Activated T-cell treated with anti-CD3 and anti-CD28 coated beads, Interleukin-2, amount 50 U/mL, for 48 hours (primary cell): ENCODE measurements at regions not wholly inside any gene's neighbourhood (a gene's known extent, or its start where the extent isn't known, plus 50 kb on each side); places are given as distances from the start of the nearest gene placed in this dataset.
A peak's percentile ranks its signal among the peaks of the same experiment; 100 is the strongest.

ENCODE experiments used
- DNase-seq, 2 experiments: peaks; one replicate each; pipeline ENCODE4 v3.0.0-alpha.2; 2020

DNA sequence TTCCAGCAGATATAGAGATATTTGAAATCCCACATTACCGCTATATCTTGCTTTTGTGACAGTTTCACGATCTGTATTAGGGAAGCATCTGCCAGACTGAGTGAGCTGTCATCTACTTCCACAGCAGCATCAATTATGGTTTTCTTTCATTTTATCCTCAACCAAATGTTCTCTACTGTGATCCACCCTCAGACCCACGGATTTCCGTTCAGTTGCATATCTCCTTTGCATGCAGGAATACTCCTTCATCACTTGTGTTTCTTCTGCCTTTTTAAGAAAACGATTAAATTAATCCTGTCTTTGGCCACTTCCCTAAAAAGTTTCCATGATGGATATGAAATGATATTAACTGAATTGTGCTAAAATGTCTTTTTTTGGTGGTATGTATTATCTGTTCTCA, 262.1 kb upstream of the ADGRB3 start:
- no peak for DNase-seq

DNA sequence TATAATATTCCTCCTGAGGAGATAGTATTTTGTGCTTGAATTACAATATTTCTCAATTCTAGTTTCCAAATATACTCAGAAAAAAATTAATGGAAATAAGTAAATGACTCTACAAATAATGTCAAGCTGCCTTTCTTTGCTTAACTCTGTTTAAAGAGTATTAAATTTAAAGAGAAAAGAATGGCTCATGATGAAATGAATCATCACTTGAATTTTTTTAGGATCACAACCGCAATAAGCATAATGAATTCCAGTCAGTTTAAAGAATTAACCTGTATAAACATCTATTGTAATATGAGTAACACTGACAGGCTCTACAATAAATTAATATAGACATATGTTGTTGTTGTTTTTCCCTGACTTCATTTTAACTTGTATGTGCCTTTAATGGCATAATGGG, 266.2 kb upstream of the ADGRB3 start:
- DNase-seq, result no peak

DNA sequence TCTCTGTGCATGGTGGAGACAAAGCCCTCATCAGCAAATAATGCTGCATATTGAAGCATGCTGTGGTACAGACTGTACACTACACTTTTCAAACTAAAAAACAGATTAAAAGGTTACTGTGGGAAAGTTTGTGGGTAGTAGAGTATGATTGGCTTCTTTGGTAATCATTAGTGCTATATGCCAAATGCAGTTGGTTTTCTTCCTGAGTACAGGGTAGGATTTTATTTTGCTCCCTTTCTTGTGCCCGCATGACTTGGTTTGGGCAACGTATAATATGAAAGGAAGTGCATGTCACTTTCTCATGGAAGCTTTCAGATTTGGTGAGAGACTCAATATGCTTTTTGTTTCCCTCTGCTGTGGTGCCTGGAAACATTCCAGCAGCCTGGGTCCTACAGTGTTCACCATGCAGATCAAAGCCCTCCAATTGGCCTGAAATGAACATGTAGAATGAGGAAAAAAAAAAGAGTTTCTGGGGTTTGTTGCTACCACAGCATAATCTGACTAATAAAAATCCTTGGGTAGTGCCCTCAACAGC, 270.7 kb upstream of the ADGRB3 start:
- DNase-seq, result no peak

DNA sequence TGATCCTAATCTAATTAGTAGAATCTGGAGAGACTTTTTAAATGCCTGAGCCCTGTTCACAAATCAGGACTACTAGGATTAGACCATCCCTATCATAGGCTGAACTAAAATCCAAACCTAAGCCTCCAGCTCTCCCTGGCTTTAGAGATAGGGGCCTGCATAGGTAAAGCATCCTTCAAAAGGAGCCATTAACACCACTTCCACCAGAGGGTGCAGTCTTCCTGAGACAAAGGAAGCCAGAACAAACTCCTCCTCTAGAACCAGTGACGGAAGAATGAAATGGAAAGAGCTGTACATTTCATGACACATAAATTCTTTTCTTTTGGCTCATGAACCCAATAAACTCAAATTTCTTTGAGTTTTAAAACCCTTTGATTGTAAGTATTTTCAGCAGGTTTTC, 291.2 kb upstream of the ADGRB3 start:
- peak in 1 of 2 experiments; percentile 13 for DNase-seq

DNA sequence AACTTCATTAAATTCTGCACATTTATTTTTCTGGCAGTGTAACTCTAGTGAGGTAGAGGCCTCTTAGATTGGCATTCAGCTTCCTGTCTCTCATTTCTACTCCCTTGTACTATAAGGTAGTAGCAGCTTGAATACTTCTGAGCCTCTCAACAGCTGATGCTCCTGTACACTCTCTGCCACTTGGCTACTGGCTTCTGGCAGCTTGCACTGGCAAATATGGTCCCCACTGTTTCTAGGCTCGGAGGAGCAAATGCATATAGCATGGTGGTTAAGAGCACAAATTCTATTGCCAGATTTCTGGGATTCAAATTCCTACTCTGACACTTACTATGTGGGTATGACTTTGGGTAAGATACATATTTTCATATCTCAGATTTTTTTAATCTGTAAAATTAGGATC, 292.8 kb upstream of the ADGRB3 start:
- DNase-seq, result no peak

DNA sequence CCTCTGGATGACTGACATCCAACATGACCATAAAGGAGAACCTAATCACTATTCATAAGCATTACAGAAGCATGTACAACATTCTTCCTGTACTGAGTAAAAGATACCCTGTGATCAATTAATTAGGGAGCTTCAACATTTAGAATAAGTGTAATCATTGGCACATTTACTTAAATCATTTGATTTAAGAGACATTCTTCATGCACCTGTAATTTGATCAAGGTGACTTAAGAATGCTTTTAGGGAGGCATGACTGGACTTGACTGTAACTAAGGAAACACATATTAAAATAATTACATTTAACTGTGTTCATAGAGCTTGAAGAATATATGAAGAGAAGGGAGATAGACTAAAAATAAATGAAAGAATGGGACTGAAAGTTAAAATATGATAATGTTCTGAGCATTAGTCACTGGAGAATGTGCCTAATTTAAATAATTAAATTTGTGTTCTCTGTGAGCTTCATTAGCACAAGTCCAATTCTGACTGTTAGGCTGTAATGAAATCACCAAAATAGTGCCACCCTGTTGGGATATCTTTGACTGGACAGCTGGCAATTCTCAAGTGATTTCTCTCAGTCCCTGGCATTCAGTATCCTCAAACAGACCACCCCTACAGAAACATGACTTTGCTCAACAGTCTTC, 295.5 kb upstream of the ADGRB3 start:
- no peak for DNase-seq

GRCh38 chr6:68333442-68333841, 301.6 kb upstream of the ADGRB3 start:
- DNase-seq, result no peak

DNA sequence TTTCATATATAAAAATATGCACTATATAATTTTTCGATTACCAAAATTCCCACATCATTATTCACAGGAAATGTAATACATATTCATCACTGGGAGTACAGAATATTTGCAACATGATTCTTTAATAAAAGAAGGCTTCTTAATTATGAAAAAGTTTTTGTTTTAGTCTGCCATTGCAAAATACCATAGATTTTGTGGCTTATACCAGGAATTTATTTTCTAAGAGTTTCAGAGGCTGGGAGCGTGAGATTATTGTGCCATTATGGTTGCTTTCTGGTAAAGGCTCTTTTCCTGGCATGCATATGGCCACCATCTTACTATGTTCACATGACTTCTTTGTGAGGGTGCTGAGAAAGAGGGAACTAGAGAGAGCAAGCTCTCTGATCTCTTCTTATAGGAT, 306.9 kb upstream of the ADGRB3 start:
- no peak for DNase-seq

DNA sequence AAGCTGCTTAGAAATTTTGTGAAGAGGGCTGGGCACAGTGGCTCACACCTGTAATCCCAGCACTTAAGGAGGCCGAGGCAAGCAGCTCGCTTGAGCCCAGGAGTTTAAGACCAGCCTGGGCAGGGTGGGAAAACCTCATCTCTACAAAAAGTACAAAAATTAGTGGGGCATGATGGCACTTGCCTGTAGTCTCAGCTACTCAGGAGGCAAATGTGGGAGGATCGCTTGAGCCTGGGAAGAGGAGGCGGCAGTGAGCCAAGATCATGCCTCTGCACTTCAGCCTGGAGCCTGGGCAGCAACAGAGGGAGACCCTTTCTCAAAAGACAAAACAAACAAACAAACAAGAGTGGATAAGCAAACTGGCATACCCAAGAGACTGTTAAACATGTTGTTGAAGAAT, 308.3 kb upstream of the ADGRB3 start:
- no peak for DNase-seq

DNA sequence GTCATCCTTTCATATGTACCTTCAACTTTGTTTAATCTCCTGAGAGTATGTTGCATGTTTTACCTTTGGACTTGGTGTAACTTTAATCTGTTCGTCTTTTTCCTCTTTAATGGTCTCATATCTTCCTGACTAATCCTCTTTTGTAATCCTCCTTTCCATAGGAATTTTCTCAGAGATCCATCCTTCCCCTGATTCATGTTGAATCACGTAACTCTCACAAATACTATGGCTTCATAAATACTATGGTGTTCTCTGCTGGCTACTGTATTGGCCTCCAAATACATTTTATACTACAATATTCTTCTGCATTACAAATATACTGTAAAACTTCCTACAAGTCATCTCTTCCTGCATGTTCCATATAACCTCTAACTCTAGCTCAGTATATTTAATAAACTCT, 317.7 kb upstream of the ADGRB3 start:
- DNase-seq, result no peak

GRCh38 chr6:68313911-68314310, 321.2 kb upstream of the ADGRB3 start:
- no peak for DNase-seq

GRCh38 chr6:68307301-68307700, 327.8 kb upstream of the ADGRB3 start:
- no peak for DNase-seq

DNA sequence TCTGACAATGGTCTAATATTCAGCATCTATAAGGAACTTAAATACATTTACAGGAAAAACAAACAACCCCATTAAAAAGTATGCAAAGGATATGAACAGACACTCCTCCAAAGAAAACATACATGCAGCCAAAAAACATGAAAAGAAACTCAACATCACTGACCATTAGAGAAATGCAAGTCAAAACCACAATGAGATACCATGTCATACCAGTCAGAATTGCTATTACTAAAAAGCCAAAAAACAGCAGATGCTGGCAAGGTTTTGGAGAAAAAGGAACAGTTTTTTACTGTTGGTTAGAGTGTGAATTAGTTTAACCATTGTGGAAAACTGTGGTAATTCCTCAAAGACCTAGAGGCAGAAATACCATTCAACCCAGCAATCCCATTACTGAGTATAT, 339.0 kb upstream of the ADGRB3 start:
- no peak for DNase-seq

GRCh38 chr6:68282646-68283045, 352.4 kb upstream of the ADGRB3 start:
- no peak for DNase-seq

DNA sequence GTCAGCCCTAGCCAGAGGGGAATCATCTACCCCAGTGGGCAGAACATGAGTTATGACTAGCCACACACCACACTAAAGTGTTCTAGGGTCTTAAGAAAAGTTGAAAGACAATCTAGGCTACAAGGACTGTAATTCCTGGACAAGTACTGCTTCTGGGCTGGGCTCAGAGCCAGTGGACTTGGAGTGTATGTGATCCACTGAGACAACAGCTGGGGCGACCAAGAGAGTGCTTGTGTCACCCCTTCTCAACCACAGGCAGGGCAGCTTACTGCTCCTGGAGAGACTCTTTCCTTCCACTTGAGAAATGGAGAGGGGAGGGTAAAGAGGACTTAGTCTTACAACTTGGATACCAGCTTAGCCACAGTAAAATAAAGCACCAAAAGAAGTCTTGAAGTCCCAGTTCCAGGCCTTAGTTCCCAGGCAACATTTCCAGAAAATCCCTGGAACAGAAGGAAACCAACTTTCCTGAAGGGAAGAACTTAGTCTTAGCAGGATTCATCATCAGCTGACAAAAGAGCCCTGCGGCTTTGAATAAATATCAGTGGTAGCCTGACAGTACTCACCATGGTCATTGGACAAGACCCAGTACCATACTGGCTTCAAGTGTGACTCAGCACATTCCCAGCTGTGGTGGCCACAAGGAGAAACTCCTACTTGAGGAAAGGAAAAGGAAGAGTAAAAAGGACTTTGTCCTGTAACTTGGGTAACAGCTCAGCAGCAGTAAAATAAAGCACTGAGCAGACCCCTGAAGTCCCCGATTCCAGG, 355.1 kb upstream of the ADGRB3 start:
- DNase-seq, result no peak

- no peak for DNase-seq
These were observed 361.8 kb upstream of the ADGRB3 start for GRCh38 chr6:68273297-68273696.

GRCh38 chr6:68256391-68256790, 378.7 kb upstream of the ADGRB3 start:
- no peak for DNase-seq

GRCh38 chr6:68252632-68253031, 382.4 kb upstream of the ADGRB3 start:
- no peak for DNase-seq

- DNase-seq, result no peak
These were observed 387.3 kb upstream of the ADGRB3 start for GRCh38 chr6:68247782-68248181.

DNA sequence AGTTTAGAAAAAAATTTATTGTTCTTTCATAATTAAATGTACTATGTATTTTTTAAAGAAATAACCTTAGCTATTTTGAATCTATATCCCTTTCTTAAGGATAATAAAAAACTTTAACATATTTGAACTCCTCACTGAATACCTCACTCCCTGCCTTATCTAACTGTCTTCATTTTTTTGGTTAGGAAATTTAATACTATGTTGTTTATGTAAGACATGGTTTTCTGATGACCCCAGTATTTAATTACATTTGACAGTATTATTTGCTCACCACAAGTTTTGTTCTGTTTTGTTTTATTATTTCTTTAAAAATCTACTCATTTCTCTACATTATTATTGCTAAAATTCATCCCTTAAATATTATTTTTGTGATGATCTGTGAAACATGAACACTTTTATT, 394.4 kb upstream of the ADGRB3 start:
- DNase-seq, result no peak

DNA sequence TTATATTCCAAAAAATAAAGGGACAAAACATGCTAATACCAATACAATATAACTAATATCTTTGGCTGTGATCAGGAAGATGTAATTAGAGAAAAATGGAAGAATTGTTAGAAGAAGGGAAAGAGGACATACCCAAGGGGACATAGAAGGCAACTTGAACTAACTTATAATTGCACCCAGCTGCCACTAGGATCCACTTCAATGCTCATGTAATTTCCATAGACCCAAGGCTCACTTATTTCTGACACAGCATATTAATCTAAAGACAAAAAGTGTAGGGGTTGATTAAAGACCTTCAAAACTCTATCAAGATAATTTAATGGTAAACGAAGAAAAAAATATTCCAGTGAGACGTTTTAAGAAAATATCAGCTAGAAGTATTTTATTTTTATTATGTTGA, 396.0 kb upstream of the ADGRB3 start:
- no peak for DNase-seq

DNA sequence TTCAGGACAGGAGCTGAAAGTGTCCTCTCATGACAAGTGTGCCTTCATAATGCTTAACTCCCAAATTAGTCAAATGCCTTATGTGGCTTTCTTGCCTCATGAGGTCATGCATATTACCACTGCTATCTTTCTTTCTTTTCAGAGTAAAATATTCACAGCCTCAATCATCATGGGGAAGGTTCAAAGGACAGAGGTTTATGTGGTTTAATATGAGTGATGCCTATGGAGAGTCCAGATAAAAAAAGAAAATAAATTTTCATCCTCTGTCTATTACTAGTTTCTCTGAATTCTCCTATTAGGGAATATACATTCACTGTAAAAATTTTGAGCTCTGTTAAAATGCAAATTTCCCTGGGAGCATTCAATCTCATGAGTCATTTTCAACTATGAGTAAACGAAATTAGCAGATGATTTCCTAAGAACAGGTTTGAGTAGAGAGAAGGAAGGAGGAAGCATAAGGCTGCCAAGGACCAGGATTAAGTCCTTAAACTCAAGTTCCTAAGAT, 396.9 kb upstream of the ADGRB3 start:
- no peak for DNase-seq

GRCh38 chr6:68237205-68237604, 397.9 kb upstream of the ADGRB3 start:
- no peak for DNase-seq

DNA sequence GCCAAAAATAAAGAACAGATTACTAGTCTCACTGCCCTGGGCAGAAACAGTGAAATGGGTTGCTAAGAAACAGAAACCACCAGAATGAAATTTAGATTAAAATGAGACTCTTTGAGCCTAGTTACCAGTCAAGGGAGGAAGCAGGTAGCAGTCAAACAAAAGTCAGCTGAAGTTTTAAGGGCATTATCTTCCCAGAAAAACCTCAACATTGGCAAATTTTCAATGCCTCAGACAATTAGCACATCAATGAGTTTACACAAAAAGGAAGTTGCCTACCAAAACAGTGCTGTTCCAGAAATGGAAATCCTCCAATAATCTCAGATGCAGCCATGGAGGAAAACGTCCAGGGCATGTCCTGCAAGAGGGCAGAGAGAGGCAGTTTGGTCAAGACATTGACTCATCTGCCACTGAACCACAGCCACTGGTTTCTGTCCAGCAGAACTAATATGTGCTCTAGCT, 399.7 kb upstream of the ADGRB3 start:
- DNase-seq, result no peak
